MCF 10A (cell line): ENCODE measurements at regions not wholly inside any gene's neighbourhood (a gene's known extent, or its start where the extent isn't known, plus 50 kb on each side); places are given as distances from the start of the nearest gene placed in this dataset.

ENCODE experiments used
- BruUV-seq: library from RNA; stranded (reverse); fragments of 400-500 nt; replicated peaks from 2 replicates; lab custom pipeline; 2021; lab: Mats Ljungman, UMichigan
- CTCF ChIA-PET: fragments of 300-600 bp; sonication (Branson Sonifier 250); formaldehyde crosslinking; extraction: SDS; loops from one replicate; lab custom pipeline; 2021; ENCODE audit warnings: antibody characterized with exemption, inconsistent platforms; lab: Yijun Ruan, JAX
- POLR2A ChIA-PET: fragments of 300-600, 350-650 bp; sonication (Branson Sonifier 250); formaldehyde crosslinking; extraction: SDS; loops from one replicate; lab custom pipeline; 2020; ENCODE audit warnings: antibody characterized with exemption, inconsistent platforms; lab: Yijun Ruan, JAX
- DNase-seq: peaks from one replicate; pipeline ENCODE4 v3.0.0-alpha.2; 2018; ENCODE audit not compliant: unreplicated experiment
- H3K27ac Mint-ChIP-seq: one replicate; pipeline ENCODE4 v1.8.0; 2022; ENCODE audit warnings: mild to moderate bottlenecking, low read depth, mixed read lengths; ENCODE audit not compliant: unreplicated experiment
- H3K27me3 Mint-ChIP-seq: one replicate; pipeline ENCODE4 v1.8.0; 2022; ENCODE audit warnings: mixed read lengths; ENCODE audit not compliant: insufficient read depth, unreplicated experiment
- H3K36me3 Mint-ChIP-seq: one replicate; pipeline ENCODE4 v1.8.0; 2022; ENCODE audit warnings: mild to moderate bottlenecking, moderate library complexity, mixed read lengths; ENCODE audit not compliant: insufficient read depth, unreplicated experiment
- H3K4me1 Mint-ChIP-seq: one replicate; pipeline ENCODE4 v1.8.0; 2022; ENCODE audit warnings: mixed read lengths; ENCODE audit not compliant: insufficient read depth, unreplicated experiment
- H3K4me3 Mint-ChIP-seq: one replicate; pipeline ENCODE4 v1.8.0; 2022; ENCODE audit warnings: mild to moderate bottlenecking, moderate library complexity, mixed read lengths; ENCODE audit not compliant: unreplicated experiment
- H3K9me3 Mint-ChIP-seq: one replicate; pipeline ENCODE4 v1.8.0; 2022; ENCODE audit warnings: mixed read lengths; ENCODE audit not compliant: unreplicated experiment
- intact Hi-C: fragments of 100-400 bp; cut with micrococcal nuclease; formaldehyde crosslinking; loops from 2 replicates; pipeline ENCODE4 v1.14.1; 2022
- TF ChIP-seq, protein P1 (sequence below): fragments of 200-600 bp; IDR thresholded peaks from one replicate; pipeline ENCODE4 v1.8.0; 2022; ENCODE audit warnings: antibody characterized with exemption, mild to moderate bottlenecking; ENCODE audit not compliant: unreplicated experiment

DNA sequence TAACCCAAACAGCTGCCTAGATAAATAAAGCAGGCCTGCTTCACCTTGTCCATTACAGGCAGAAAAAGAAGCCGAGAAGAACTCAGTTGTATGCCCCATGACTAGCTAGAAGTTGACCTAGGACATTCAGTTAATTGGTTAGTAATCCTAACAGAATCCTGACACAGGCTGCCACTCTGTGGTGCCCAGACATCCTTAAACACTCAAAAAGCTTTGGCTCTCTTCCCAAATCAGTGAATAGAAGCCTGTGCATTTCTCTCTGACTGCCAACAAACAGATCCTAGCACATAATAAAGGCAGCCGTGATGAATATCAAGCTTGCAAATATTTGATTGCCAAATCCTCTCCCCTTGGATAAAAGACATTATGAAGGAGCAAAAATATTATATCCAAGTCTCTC lies 519.1 kb upstream of the EYS start:
- DNase-seq = peak; percentile 35
- BruUV-seq = no TSS peak
- Mint-ChIP-seq H3K27ac (no peak overlapping the region), H3K4me1 (peaks cover 7% of the 10 kb centered on the region), H3K36me3 (no peaks in the 10 kb centered on the region), H3K9me3 (no peaks in the 10 kb centered on the region), H3K27me3 (no peaks in the 10 kb centered on the region), H3K4me3 (no peak overlapping the region)
- ChIA-PET POLR2A (no interaction called here), CTCF (interaction anchor here (0.7 to 1.4 kb wide), 6 partner anchors 11 to 1398 kb away, joined by 3 to 4 read pairs (median 4); no protein-coding TSS in a partner anchor)
- intact Hi-C loops = no loop called here
- TF ChIP-seq, protein P1, sequence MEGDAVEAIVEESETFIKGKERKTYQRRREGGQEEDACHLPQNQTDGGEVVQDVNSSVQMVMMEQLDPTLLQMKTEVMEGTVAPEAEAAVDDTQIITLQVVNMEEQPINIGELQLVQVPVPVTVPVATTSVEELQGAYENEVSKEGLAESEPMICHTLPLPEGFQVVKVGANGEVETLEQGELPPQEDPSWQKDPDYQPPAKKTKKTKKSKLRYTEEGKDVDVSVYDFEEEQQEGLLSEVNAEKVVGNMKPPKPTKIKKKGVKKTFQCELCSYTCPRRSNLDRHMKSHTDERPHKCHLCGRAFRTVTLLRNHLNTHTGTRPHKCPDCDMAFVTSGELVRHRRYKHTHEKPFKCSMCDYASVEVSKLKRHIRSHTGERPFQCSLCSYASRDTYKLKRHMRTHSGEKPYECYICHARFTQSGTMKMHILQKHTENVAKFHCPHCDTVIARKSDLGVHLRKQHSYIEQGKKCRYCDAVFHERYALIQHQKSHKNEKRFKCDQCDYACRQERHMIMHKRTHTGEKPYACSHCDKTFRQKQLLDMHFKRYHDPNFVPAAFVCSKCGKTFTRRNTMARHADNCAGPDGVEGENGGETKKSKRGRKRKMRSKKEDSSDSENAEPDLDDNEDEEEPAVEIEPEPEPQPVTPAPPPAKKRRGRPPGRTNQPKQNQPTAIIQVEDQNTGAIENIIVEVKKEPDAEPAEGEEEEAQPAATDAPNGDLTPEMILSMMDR = no peak

DNA sequence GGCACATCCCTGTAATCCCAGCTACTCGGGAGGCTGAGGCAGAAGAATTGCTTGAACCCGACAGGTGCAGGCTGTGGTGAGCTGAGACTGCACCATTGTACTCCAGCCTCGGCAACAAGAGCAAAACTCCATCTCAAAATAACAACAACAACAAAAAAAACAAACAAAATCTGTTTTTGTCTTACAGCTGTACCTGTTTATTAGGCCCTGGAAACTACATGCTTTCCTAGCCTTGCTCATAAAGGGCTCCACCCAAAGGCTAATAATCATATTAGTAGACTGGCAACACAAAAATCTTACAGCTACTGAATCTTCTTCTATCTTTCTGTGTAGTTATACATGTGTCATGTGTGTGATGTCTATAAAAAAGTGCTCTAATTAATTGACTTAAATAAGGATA lies 503.9 kb upstream of the EYS start:
- CTCF ChIA-PET = no interaction called here
- Mint-ChIP-seq H3K36me3 (no peaks in the 10 kb centered on the region), H3K27me3 (no peaks in the 10 kb centered on the region), H3K4me3 (no peak overlapping the region), H3K27ac (no peak overlapping the region), H3K4me1 (no peaks in the 10 kb centered on the region), H3K9me3 (peaks cover 16% of the 10 kb centered on the region)
- DNase-seq = peak; percentile 14
- POLR2A ChIA-PET = no interaction called here
- intact Hi-C loops = no loop called here
- TF ChIP-seq, protein P1 = no peak
- BruUV-seq = no TSS peak

DNA sequence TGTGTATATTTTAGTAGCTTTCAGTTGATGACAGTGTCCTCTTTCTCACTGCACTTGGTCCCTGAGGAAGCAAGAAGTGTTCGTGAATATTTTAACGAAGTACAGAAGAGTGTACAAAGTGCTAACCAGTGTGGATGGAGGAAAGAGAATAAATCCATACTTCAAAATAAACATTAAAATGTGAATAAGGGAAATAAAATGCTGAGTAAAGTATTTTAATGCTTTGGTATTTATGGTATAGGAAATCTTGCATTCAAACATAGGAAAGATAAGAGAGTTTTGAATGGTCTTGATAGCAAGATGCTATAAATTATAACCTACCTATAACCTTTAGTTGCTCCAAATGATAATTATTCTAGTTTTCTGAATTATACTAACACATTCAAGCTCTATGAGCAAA lies 493.4 kb upstream of the EYS start:
- H3K27me3 Mint-ChIP-seq = no peaks in the 10 kb centered on the region
- H3K27ac Mint-ChIP-seq = no peak overlapping the region
- no TSS peak for BruUV-seq
- no peaks in the 10 kb centered on the region for H3K36me3 Mint-ChIP-seq
- intact Hi-C loops = no loop called here
- H3K4me1 Mint-ChIP-seq = no peaks in the 10 kb centered on the region
- DNase-seq = no peak
- peaks cover 14% of the 10 kb centered on the region for H3K9me3 Mint-ChIP-seq
- no peak overlapping the region for H3K4me3 Mint-ChIP-seq
- ChIA-PET CTCF (no interaction called here), POLR2A (interaction anchor here (0.6 kb wide), 1 partner anchor 594 kb away, joined by 3 read pairs; no protein-coding TSS in a partner anchor)
- TF ChIP-seq, protein P1 = no peak

DNA sequence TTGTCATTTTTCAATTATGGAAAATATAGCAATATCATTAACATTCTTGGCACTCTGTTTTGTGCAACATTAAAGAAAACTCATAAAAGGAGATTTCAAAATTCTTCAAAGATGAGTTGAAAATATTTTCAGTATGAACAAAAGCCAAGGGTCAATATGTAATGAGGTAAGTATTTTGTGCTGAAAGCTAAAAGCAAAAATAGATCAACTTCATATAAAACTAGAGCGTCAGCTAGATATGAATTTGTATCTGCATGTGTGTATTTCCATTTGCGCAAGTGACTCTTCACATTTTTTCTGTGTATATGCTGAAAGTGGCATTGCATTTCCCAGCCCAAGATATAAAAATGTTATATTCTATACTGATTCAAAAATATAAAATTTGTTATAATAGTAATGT lies 492.1 kb upstream of the EYS start:
- Mint-ChIP-seq H3K27ac (no peak overlapping the region), H3K9me3 (peaks cover 12% of the 10 kb centered on the region), H3K4me3 (no peak overlapping the region), H3K36me3 (no peaks in the 10 kb centered on the region), H3K4me1 (no peaks in the 10 kb centered on the region), H3K27me3 (no peaks in the 10 kb centered on the region)
- intact Hi-C loops = no loop called here
- POLR2A ChIA-PET = interaction anchor here (0.6 kb wide), 2 partner anchors 9 to 1029 kb away, joined by 3 to 4 read pairs; no protein-coding TSS in a partner anchor
- TF ChIP-seq, protein P1 = no peak
- CTCF ChIA-PET = no interaction called here
- DNase-seq = no peak
- no TSS peak for BruUV-seq
